Stomach (tissue), 8 donors: ENCODE measurements at regions not wholly inside any gene's neighbourhood (a gene's known extent, or its start where the extent isn't known, plus 50 kb on each side); places are given as distances from the start of the nearest gene placed in this dataset.

Experiments
- DNase-seq, 2 donors: peaks; one replicate each; pipeline versions ENCODE4 v3.0.0 to v3.0.0-alpha.2; 2013 to 2019
- H3K27ac ChIP-seq, 5 donors: fragments of 200-600 bp in 4 of 5; sonication (generic) in 4 of 5; one replicate each; pipeline ENCODE4 v1.5.1; 2013 to 2019; ENCODE audit warnings: mild to moderate bottlenecking in 1 of 5, moderate library complexity in 1 of 5
- H3K27me3 ChIP-seq, 3 donors: fragments of 200-600 bp; sonication (generic); one replicate each; pipeline ENCODE4 v1.5.1; 2017 to 2019; ENCODE audit warnings: mixed run types in 1 of 3
- H3K36me3 ChIP-seq, 4 donors: fragments of 200-600 bp; sonication (generic); 1 replicate in 3 of 4; 2 replicates in 1 of 4; pipeline ENCODE4 v1.5.1; 2016 to 2019
- H3K4me1 ChIP-seq, 4 donors: fragments of 200-600 bp; sonication (generic); one replicate each; pipeline ENCODE4 v1.5.1; 2016 to 2019
- H3K4me3 ChIP-seq, 4 donors: fragments of 200-600 bp; sonication (generic) in 3 of 4; one replicate each; pipeline ENCODE4 v1.5.1; 2016 to 2019; ENCODE audit warnings: mild to moderate bottlenecking in 1 of 4
- H3K9me3 ChIP-seq, 4 donors: fragments of 200-600 bp; sonication (generic); one replicate each; pipeline ENCODE4 v1.5.1; 2016 to 2019
- EP300 ChIP-seq: sonication (generic); formaldehyde crosslinking; IDR thresholded peaks from one replicate; pipeline ENCODE4 v1.6.1; 2017; ENCODE audit warnings: antibody characterized with exemption
- POLR2A ChIP-seq, 4 donors: fragments of 450-650 bp; IDR thresholded peaks; one replicate each; pipeline ENCODE4 v1.6.1; 2016; ENCODE audit warnings: antibody characterized with exemption in 4 of 4, control low read depth in 2 of 4, mild to moderate bottlenecking in 1 of 4, moderate library complexity in 1 of 4
- POLR2AphosphoS5 ChIP-seq, 3 donors: sonication (generic); formaldehyde crosslinking; IDR thresholded peaks; one replicate each; pipeline ENCODE4 v1.6.1; 2016; ENCODE audit warnings: antibody characterized with exemption in 3 of 3
- WGBS, 5 donors: extraction: QIAGEN DNeasy Blood & Tissue Kit in 3 of 5; methylation state at CpG; one replicate each; pipeline versions ENCODE4 v1.1.5 to v1.1.7; 2013 to 2018; 5-methylcytosine and 5-hydroxymethylcytosine counted together
- intact Hi-C: fragments of 100-400 bp; cut with DNase I; formaldehyde crosslinking; loops from one replicate; pipeline ENCODE4 v1.15.1; 2023; ENCODE audit warnings: low total_unique reads
- TF ChIP-seq, protein P1 (sequence below), 7 experiments: fragments of 450-650 bp in 4 of 7; fragments of 200-600 bp in 3 of 7; sonication (generic) in 3 of 7; IDR thresholded peaks; one replicate each; pipeline ENCODE4 v1.5.1; 2016 to 2019; ENCODE audit warnings: antibody characterized with exemption in 7 of 7, control low read depth in 2 of 7, mild to moderate bottlenecking in 1 of 7
- donor health status: healthy with polysubstance abuse.
- donor health status: Bipolar disorder and iron deficiency.
- donor health status: healthy.

DNA sequence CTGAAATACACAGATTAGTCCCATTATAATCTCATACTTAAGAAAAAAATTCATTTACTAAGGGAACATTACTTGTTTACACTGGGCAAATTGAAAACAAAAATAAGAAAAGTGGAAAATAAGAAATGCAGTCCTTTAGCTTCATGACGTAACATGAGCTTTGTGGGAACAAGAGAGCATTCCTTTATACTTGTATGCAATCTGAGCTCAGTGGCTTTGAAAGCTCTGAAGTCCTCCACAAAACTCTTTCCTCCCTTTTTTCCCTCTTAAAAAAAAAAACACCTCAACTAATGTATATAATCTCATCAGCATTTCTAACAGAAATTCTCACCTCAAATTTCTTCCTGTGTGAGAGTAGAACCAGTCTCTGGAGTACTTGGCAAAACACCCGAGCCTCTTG, 76.9 kb upstream of the OTX2 start:
- no peaks in the 10 kb centered on the region for H3K9me3 ChIP-seq
- H3K4me3 ChIP-seq, result no peak overlapping the region
- intact Hi-C loops, result no loop called here
- no peak for DNase-seq
- peaks cover 0 to 27% (median 11%) of the 10 kb centered on the region in 3 donors for H3K27me3 ChIP-seq
- no peak overlapping the region for H3K27ac ChIP-seq
- no peaks in the 10 kb centered on the region for H3K4me1 ChIP-seq
- TF ChIP-seq, protein P1, sequence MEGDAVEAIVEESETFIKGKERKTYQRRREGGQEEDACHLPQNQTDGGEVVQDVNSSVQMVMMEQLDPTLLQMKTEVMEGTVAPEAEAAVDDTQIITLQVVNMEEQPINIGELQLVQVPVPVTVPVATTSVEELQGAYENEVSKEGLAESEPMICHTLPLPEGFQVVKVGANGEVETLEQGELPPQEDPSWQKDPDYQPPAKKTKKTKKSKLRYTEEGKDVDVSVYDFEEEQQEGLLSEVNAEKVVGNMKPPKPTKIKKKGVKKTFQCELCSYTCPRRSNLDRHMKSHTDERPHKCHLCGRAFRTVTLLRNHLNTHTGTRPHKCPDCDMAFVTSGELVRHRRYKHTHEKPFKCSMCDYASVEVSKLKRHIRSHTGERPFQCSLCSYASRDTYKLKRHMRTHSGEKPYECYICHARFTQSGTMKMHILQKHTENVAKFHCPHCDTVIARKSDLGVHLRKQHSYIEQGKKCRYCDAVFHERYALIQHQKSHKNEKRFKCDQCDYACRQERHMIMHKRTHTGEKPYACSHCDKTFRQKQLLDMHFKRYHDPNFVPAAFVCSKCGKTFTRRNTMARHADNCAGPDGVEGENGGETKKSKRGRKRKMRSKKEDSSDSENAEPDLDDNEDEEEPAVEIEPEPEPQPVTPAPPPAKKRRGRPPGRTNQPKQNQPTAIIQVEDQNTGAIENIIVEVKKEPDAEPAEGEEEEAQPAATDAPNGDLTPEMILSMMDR (IDR thresholded peaks at IDR 0.05), result no peak
- TF ChIP-seq POLR2A (IDR thresholded peaks at IDR 0.05) (no peak), EP300 (no peak), POLR2AphosphoS5 (IDR thresholded peaks at IDR 0.05) (no peak)
- no peaks in the 10 kb centered on the region for H3K36me3 ChIP-seq
- WGBS, 5 donors, result 38 to 58% (median 53%) methylated on average over 2 of the region's 2 CpGs

DNA sequence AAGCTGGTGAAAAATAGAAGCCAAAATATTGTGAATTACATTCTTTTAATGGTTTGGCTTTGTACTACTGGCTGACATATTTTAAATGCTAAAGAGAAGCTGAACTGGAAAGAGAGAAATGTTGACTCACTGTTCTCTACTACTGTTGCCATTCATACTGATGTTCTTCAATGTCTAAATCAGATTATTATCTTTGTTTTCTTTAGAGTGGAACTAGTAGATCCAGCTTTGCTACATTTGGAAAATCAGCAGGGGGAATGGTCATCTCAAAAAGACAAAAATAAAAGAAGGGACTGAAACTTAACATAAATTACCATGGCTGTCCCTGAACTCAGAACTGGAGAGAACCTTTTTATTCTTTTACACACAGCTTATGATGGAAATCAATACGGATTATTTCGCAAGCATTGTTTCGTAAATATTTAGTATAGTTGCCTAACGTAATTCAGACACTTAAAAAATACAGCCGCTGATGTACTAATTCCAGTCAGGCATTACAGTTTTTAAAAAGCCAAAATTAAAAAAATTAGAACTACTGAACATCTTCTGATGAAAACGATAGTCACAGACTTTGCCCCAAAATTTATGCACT, 76.3 kb upstream of the OTX2 start:
- WGBS, 5 donors, result 61 to 75% (median 67%) methylated on average over 6 of the region's 6 CpGs
- DNase-seq, result no peak
- Histone ChIP-seq H3K36me3 (no peaks in the 10 kb centered on the region), H3K27me3 (peaks cover 0 to 27% (median 11%) of the 10 kb centered on the region in 3 donors), H3K4me1 (no peaks in the 10 kb centered on the region), H3K9me3 (no peaks in the 10 kb centered on the region), H3K4me3 (no peak overlapping the region), H3K27ac (no peak overlapping the region)
- intact Hi-C loops, result no loop called here
- TF ChIP-seq EP300, result no peak
- TF ChIP-seq, protein P1 (IDR thresholded peaks at IDR 0.05), result no peak

DNA sequence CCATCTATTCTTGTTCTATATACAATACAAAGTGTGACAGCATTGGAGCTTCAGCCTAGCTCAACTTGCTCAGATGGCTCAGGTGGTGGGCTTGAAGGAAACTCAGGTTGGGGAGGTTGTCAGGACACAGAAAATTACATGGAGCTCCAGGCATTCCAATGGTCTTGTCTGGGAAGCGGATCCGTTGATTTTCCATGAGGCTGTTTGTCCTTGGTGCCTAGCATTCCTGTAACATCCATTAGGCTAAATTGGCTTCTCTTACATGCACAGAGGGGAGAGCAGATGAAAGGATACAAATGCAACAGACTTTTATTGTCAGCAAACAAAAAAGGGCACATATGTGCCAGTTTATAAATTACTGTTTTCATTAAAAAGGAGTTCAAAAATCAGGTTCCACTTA, 75.5 kb upstream of the OTX2 start:
- WGBS, 5 donors, result 47 to 50% (median 49%) methylated on average over 2 of the region's 2 CpGs
- Histone ChIP-seq H3K4me1 (no peaks in the 10 kb centered on the region), H3K27ac (no peak overlapping the region), H3K9me3 (no peaks in the 10 kb centered on the region), H3K27me3 (peaks cover 0 to 27% (median 11%) of the 10 kb centered on the region in 3 donors), H3K36me3 (no peaks in the 10 kb centered on the region), H3K4me3 (no peak overlapping the region)
- DNase-seq, result no peak
- TF ChIP-seq POLR2AphosphoS5 (IDR thresholded peaks at IDR 0.05), result no peak
- TF ChIP-seq EP300, result no peak
- TF ChIP-seq, protein P1 (IDR thresholded peaks at IDR 0.05), result no peak
- no peak for TF ChIP-seq POLR2A (IDR thresholded peaks at IDR 0.05)
- intact Hi-C loops, result no loop called here

DNA sequence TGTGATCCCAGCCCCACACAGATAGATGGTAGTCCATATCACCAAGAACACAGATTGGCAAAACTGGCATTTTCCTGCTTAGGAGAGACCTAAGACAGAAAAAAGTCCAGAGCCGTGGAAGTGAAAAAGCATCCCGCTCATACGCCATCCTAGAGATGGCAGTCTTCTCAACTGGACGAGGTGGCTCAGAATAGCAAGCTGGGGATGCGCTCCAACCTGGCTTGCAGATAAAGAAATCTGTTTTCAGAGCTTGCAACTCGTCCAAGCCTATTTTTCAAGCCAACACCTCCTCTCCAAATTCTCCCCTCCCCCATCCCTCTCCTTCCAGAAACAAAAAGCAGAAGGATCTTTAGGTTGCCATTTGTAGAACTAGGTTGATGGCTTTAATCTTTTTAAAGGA, 74.3 kb upstream of the OTX2 start:
- Histone ChIP-seq H3K9me3 (no peaks in the 10 kb centered on the region), H3K4me1 (no peaks in the 10 kb centered on the region), H3K4me3 (no peak overlapping the region), H3K27ac (no peak overlapping the region), H3K27me3 (peaks cover 0 to 32% (median 11%) of the 10 kb centered on the region in 3 donors), H3K36me3 (no peaks in the 10 kb centered on the region)
- intact Hi-C loops, result no loop called here
- TF ChIP-seq POLR2A (IDR thresholded peaks at IDR 0.05) (no peak), POLR2AphosphoS5 (IDR thresholded peaks at IDR 0.05) (no peak), EP300 (no peak)
- TF ChIP-seq, protein P1 (IDR thresholded peaks at IDR 0.05), result no peak
- WGBS, 5 donors, result 44 to 56% (median 52%) methylated on average over 6 of the region's 6 CpGs
- DNase-seq, result no peak
